MM.1S (cell line): ENCODE measurements at regions not wholly inside any gene's neighbourhood (a gene's known extent, or its start where the extent isn't known, plus 50 kb on each side); places are given as distances from the start of the nearest gene placed in this dataset.

Experiments used
- CTCF ChIP-seq: fragments of 300-600 bp; sonication (generic); IDR thresholded peaks from 2 replicates; pipeline ENCODE4 v1.5.1; 2016; ENCODE audit warnings: antibody characterized with exemption, low read length, mixed read lengths
- EZH2 ChIP-seq: fragments of 300-600 bp; sonication (generic); optimal IDR thresholded peaks from 2 replicates; pipeline ENCODE3; 2017; ENCODE audit warnings: low read depth, mild to moderate bottlenecking, antibody characterized with exemption, low read length, mixed read lengths

GRCh38 chr12:128004383-128004938 lies 262.5 kb upstream of the TMEM132C start:
- TF ChIP-seq CTCF: no peak
- TF ChIP-seq EZH2: no peak
